Psoas muscle (tissue), 7 donors: ENCODE measurements at regions not wholly inside any gene's neighbourhood (a gene's known extent, or its start where the extent isn't known, plus 50 kb on each side); places are given as distances from the start of the nearest gene placed in this dataset.

ENCODE experiments used
- ATAC-seq, 4 donors: fragments of 200-7000 bp; cut with Tn5 transposase; one replicate each; pipeline ENCODE4 v1.9.1; 2020; ENCODE audit warnings: moderate library complexity in 3 of 4, mild to moderate bottlenecking in 2 of 4
- DNase-seq, 2 donors: peaks; one replicate each; pipeline ENCODE4 v3.0.0-alpha.2; 2020
- H3K27ac ChIP-seq: fragments of 200-600 bp; one replicate; pipeline ENCODE4 v1.8.0; 2022
- H3K27me3 ChIP-seq, 3 donors: fragments of 200-600 bp in 1 of 3; one replicate each; pipeline versions ENCODE4 v1.6.1 to v1.8.0; 2013 to 2022; ENCODE audit warnings: low read length in 2 of 3, mild to moderate bottlenecking in 2 of 3, moderate library complexity in 1 of 3; ENCODE audit not compliant: insufficient read depth in 3 of 3
- H3K36me3 ChIP-seq, 2 donors: fragments of 200-600 bp in 1 of 2; one replicate each; pipeline versions ENCODE4 v1.6.1 to v1.8.0; 2013 to 2022; ENCODE audit warnings: low read depth in 1 of 2, mild to moderate bottlenecking in 1 of 2, moderate library complexity in 1 of 2; ENCODE audit not compliant: insufficient read depth in 1 of 2
- H3K4me1 ChIP-seq: fragments of 200-600 bp; one replicate; pipeline ENCODE4 v1.8.0; 2022
- H3K4me3 ChIP-seq: fragments of 200-600 bp; one replicate; pipeline ENCODE4 v1.8.0; 2022; ENCODE audit warnings: mild to moderate bottlenecking
- H3K9me3 ChIP-seq: fragments of 200-600 bp; one replicate; pipeline ENCODE4 v1.8.0; 2022
- WGBS, 3 donors: extraction: QIAGEN DNeasy Blood & Tissue Kit; methylation state at CpG; one replicate each; pipeline versions ENCODE4 v1.1.6 to v1.1.7; 2013; 5-methylcytosine and 5-hydroxymethylcytosine counted together
- intact Hi-C, 2 donors: fragments of 100-400 bp; cut with DNase I; formaldehyde crosslinking; loops; one replicate each; pipeline versions ENCODE4 v1.11.0 to v1.14.2; 2022
- TF ChIP-seq, protein P1 (sequence below): fragments of 200-600 bp; IDR thresholded peaks from one replicate; pipeline ENCODE4 v1.8.0; 2022; ENCODE audit warnings: antibody characterized with exemption
- donor health status: healthy with polysubstance abuse.
- donor health status: DM: no; HTN: no; CAD: no; lungs with moderate emphysema.
- donor health status: Bipolar disorder and iron deficiency.
- donor health status: healthy.
- donor health status: DM: yes; HTN: yes; CAD: no.
- donor health status: DM: no; HTN: no; CAD: no.
- donor health status: DM: yes; HTN: yes; CAD: no.

DNA sequence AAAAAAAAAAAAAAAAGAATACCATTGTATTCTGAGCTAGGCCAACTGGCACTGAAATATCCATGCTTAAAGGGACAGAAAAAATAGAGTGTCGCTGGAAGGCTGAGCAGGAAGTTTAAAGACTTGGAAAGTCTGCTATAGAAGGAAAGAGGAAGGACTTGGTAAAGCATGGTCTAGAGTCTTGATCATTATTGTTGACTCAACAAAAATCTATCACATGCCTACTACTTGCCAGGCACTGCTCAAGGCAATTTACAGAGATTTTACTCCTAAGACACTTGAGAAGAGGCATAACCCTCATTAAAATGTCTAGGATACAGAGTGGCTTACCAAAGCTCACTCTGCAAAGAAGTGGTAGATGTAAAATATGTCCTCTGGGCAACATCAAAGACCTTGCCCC lies 324.0 kb upstream of the DAB1 start:
- 70 to 85% (median 76%) methylated on average over 1 of the region's 1 CpG for WGBS, 3 donors
- Histone ChIP-seq H3K27me3 (peaks cover 0 to 4% (median 0%) of the 10 kb centered on the region in 3 donors), H3K36me3 (no peaks in the 10 kb centered on the region), H3K4me1 (peaks cover 8% of the 10 kb centered on the region), H3K9me3 (no peaks in the 10 kb centered on the region), H3K4me3 (no peak overlapping the region), H3K27ac (no peak overlapping the region)
- intact Hi-C loops = no loop called here
- no peak for DNase-seq
- TF ChIP-seq, protein P1, sequence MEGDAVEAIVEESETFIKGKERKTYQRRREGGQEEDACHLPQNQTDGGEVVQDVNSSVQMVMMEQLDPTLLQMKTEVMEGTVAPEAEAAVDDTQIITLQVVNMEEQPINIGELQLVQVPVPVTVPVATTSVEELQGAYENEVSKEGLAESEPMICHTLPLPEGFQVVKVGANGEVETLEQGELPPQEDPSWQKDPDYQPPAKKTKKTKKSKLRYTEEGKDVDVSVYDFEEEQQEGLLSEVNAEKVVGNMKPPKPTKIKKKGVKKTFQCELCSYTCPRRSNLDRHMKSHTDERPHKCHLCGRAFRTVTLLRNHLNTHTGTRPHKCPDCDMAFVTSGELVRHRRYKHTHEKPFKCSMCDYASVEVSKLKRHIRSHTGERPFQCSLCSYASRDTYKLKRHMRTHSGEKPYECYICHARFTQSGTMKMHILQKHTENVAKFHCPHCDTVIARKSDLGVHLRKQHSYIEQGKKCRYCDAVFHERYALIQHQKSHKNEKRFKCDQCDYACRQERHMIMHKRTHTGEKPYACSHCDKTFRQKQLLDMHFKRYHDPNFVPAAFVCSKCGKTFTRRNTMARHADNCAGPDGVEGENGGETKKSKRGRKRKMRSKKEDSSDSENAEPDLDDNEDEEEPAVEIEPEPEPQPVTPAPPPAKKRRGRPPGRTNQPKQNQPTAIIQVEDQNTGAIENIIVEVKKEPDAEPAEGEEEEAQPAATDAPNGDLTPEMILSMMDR = no peak
- ATAC-seq = no peak

DNA sequence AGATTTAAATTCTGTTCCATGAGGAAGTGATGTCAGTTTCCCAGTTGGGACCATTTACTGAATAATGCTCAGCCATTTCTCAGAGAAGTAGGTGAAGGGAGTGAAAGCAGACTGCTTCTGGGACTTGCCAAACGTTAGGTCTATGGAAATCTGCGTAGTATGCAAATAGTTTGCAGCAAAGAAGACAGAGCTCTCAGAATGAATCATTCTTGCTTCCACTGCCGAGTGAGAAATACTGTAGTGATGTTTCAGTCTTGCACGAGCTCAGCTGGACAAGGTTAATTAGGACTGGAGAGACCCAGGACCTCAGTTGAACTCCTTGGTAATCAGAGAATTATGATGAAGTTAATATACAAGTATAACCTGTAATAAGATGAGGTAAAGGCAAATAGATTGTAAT lies 317.7 kb upstream of the DAB1 start:
- H3K4me3 ChIP-seq = no peak overlapping the region
- H3K27ac ChIP-seq = no peak overlapping the region
- DNase-seq = no peak
- intact Hi-C loops = no loop called here
- no peaks in the 10 kb centered on the region for H3K36me3 ChIP-seq
- TF ChIP-seq, protein P1 = no peak
- H3K9me3 ChIP-seq = no peaks in the 10 kb centered on the region
- no peaks in the 10 kb centered on the region for H3K4me1 ChIP-seq
- no peaks in the 10 kb centered on the region for H3K27me3 ChIP-seq
- WGBS, 3 donors = 62 to 65% (median 65%) methylated on average over 4 of the region's 4 CpGs
- no peak for ATAC-seq

DNA sequence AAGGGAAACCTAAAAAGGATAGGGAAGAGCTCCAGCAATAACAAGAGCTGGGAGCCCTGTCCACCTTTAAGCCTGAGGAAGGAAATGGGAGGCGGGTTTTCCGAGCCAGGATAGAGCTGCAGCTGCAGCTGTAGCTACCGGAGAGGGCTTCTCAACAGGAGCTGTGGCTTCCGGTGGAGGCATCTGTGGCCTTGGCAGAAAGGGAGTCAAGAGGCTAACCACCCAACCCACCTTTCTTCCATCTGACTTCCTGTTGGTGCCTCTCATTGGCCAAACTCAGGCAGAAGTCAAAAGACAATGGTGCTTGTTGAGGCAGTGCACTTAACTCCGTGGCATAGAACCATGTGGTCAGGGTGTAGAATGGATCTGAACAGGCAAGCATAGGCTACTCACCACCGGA lies 313.1 kb upstream of the DAB1 start:
- H3K4me1 ChIP-seq = no peaks in the 10 kb centered on the region
- H3K9me3 ChIP-seq = no peaks in the 10 kb centered on the region
- H3K36me3 ChIP-seq = no peaks in the 10 kb centered on the region
- TF ChIP-seq, protein P1 = no peak
- no peak for ATAC-seq
- no peak overlapping the region for H3K27ac ChIP-seq
- WGBS, 3 donors = 63 to 78% (median 66%) methylated on average over 6 of the region's 6 CpGs
- H3K27me3 ChIP-seq = no peaks in the 10 kb centered on the region
- H3K4me3 ChIP-seq = no peak overlapping the region
- no peak for DNase-seq
- intact Hi-C loops = no loop called here

DNA sequence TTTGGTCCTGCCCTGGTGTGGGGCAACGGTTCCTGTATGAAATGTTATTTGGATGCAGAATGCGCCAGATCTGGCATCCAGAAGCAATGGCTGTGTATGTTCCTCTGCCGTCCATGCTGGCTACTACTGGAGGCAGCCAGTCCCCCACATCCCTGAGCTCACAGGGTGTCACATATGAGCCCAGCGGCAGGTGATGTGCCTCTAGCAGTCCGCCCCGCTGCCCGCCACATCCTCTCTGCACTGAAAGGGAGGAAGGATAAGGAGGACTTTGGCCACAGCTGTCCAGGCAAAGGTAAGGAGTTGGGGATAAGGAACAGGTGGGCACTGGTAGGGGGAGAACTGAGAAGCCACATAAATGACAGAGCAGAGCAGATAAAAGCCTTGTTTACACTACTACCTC lies 305.3 kb upstream of the DAB1 start:
- no peak overlapping the region for H3K4me3 ChIP-seq
- 83 to 87% (median 85%) methylated on average over 7 of the region's 7 CpGs for WGBS, 3 donors
- H3K4me1 ChIP-seq = no peaks in the 10 kb centered on the region
- no peaks in the 10 kb centered on the region for H3K9me3 ChIP-seq
- ATAC-seq (no peak), DNase-seq (no peak)
- no peaks in the 10 kb centered on the region for H3K27me3 ChIP-seq
- H3K36me3 ChIP-seq = no peaks in the 10 kb centered on the region
- TF ChIP-seq, protein P1 = no peak
- intact Hi-C loops = no loop called here
- no peak overlapping the region for H3K27ac ChIP-seq

DNA sequence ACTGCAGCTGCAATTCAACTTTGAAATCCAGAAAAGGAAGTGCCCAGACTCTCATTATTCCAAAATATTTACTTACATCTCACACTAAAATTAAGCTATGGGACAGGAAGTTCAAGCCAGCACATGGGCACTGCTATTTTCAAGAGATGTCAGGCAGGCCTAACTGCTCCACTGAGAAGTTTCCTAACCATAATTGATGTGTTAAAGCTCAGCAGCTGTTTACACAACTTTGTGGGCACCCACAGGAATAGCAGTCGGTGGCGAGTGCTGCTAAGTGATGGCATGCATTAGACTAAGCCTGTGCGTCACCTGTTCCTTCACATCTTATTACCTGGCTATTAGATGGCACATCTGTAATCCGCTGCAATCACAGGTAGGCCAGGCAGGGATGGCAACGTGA lies 303.3 kb upstream of the DAB1 start:
- Histone ChIP-seq H3K9me3 (no peaks in the 10 kb centered on the region), H3K27me3 (no peaks in the 10 kb centered on the region), H3K27ac (no peak overlapping the region), H3K4me1 (no peaks in the 10 kb centered on the region), H3K36me3 (no peaks in the 10 kb centered on the region), H3K4me3 (no peak overlapping the region)
- intact Hi-C loops = no loop called here
- DNase-seq (no peak), ATAC-seq (peak in 3 of 4 donors; percentile 49 to 66 (median 64))
- TF ChIP-seq, protein P1 = no peak
- WGBS, 3 donors = 52 to 64% (median 54%) methylated on average over 5 of the region's 5 CpGs
